Psoas muscle (tissue), 7 donors: ENCODE measurements at regions not wholly inside any gene's neighbourhood (a gene's known extent, or its start where the extent isn't known, plus 50 kb on each side); places are given as distances from the start of the nearest gene placed in this dataset.

ENCODE experiments used
- ATAC-seq, 4 donors: fragments of 200-7000 bp; cut with Tn5 transposase; one replicate each; pipeline ENCODE4 v1.9.1; 2020; ENCODE audit warnings: moderate library complexity in 3 of 4, mild to moderate bottlenecking in 2 of 4
- DNase-seq, 2 donors: peaks; one replicate each; pipeline ENCODE4 v3.0.0-alpha.2; 2020
- H3K27ac ChIP-seq: fragments of 200-600 bp; one replicate; pipeline ENCODE4 v1.8.0; 2022
- H3K27me3 ChIP-seq, 3 donors: fragments of 200-600 bp in 1 of 3; one replicate each; pipeline versions ENCODE4 v1.6.1 to v1.8.0; 2013 to 2022; ENCODE audit warnings: low read length in 2 of 3, mild to moderate bottlenecking in 2 of 3, moderate library complexity in 1 of 3; ENCODE audit not compliant: insufficient read depth in 3 of 3
- H3K36me3 ChIP-seq, 2 donors: fragments of 200-600 bp in 1 of 2; one replicate each; pipeline versions ENCODE4 v1.6.1 to v1.8.0; 2013 to 2022; ENCODE audit warnings: low read depth in 1 of 2, mild to moderate bottlenecking in 1 of 2, moderate library complexity in 1 of 2; ENCODE audit not compliant: insufficient read depth in 1 of 2
- H3K4me1 ChIP-seq: fragments of 200-600 bp; one replicate; pipeline ENCODE4 v1.8.0; 2022
- H3K4me3 ChIP-seq: fragments of 200-600 bp; one replicate; pipeline ENCODE4 v1.8.0; 2022; ENCODE audit warnings: mild to moderate bottlenecking
- H3K9me3 ChIP-seq: fragments of 200-600 bp; one replicate; pipeline ENCODE4 v1.8.0; 2022
- WGBS, 3 donors: extraction: QIAGEN DNeasy Blood & Tissue Kit; methylation state at CpG; one replicate each; pipeline versions ENCODE4 v1.1.6 to v1.1.7; 2013; 5-methylcytosine and 5-hydroxymethylcytosine counted together
- intact Hi-C, 2 donors: fragments of 100-400 bp; cut with DNase I; formaldehyde crosslinking; loops; one replicate each; pipeline versions ENCODE4 v1.11.0 to v1.14.2; 2022
- TF ChIP-seq, protein P1 (sequence below): fragments of 200-600 bp; IDR thresholded peaks from one replicate; pipeline ENCODE4 v1.8.0; 2022; ENCODE audit warnings: antibody characterized with exemption
- donor health status: healthy with polysubstance abuse.
- donor health status: DM: no; HTN: no; CAD: no; lungs with moderate emphysema.
- donor health status: Bipolar disorder and iron deficiency.
- donor health status: healthy.
- donor health status: DM: yes; HTN: yes; CAD: no.
- donor health status: DM: no; HTN: no; CAD: no.
- donor health status: DM: yes; HTN: yes; CAD: no.

DNA sequence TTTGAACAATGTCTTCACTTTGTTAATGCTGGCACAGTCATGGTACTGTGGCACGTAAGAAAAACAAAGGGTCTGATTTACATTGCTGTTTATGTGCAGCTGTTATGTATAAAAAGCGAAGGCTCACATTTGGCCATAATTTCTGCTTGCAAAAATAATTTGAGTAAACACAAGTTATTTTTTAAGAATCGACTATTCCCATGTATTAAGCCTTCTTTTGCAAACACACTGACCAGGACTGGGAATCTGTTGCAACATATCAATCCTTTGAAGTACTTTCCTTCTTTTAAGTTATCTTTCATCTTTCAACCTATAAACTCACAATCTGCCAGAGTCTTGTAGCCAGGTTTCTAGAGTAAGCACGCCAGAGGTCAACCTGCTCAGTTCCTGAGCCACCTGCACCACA lies 145.4 kb upstream of the BMP4 start:
- no peak for DNase-seq
- TF ChIP-seq, protein P1, sequence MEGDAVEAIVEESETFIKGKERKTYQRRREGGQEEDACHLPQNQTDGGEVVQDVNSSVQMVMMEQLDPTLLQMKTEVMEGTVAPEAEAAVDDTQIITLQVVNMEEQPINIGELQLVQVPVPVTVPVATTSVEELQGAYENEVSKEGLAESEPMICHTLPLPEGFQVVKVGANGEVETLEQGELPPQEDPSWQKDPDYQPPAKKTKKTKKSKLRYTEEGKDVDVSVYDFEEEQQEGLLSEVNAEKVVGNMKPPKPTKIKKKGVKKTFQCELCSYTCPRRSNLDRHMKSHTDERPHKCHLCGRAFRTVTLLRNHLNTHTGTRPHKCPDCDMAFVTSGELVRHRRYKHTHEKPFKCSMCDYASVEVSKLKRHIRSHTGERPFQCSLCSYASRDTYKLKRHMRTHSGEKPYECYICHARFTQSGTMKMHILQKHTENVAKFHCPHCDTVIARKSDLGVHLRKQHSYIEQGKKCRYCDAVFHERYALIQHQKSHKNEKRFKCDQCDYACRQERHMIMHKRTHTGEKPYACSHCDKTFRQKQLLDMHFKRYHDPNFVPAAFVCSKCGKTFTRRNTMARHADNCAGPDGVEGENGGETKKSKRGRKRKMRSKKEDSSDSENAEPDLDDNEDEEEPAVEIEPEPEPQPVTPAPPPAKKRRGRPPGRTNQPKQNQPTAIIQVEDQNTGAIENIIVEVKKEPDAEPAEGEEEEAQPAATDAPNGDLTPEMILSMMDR = no peak
- intact Hi-C loops = no loop called here
- Histone ChIP-seq H3K4me1 (no peaks in the 10 kb centered on the region), H3K36me3 (no peaks in the 10 kb centered on the region), H3K27me3 (no peaks in the 10 kb centered on the region), H3K9me3 (no peaks in the 10 kb centered on the region), H3K27ac (no peak overlapping the region), H3K4me3 (no peak overlapping the region)
- ATAC-seq = no peak
- WGBS, 3 donors = 73 to 78% (median 78%) methylated on average over 4 of the region's 4 CpGs

DNA sequence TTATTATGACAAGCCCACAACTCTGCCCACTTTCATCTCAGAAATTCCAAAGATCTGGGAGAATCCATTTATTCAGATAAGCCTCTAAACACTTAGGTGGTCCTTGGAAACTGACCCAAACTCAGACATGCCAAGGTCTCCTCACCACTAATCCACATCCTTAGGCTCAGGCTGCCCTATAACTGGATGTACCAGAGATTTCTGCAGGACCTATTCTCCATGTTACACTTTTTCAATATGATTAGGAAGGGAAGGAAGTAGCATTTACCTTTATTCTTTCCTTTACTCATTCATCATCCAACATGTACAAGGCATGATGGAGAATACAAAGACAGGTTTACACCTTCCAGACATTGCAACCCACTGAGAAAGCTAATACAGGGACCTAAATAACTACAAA lies 145.9 kb upstream of the BMP4 start:
- Histone ChIP-seq H3K36me3 (no peaks in the 10 kb centered on the region), H3K27me3 (no peaks in the 10 kb centered on the region), H3K4me1 (no peaks in the 10 kb centered on the region), H3K27ac (no peak overlapping the region), H3K9me3 (no peaks in the 10 kb centered on the region), H3K4me3 (no peak overlapping the region)
- ATAC-seq (no peak), DNase-seq (no peak)
- intact Hi-C loops = no loop called here
- TF ChIP-seq, protein P1 = no peak

DNA sequence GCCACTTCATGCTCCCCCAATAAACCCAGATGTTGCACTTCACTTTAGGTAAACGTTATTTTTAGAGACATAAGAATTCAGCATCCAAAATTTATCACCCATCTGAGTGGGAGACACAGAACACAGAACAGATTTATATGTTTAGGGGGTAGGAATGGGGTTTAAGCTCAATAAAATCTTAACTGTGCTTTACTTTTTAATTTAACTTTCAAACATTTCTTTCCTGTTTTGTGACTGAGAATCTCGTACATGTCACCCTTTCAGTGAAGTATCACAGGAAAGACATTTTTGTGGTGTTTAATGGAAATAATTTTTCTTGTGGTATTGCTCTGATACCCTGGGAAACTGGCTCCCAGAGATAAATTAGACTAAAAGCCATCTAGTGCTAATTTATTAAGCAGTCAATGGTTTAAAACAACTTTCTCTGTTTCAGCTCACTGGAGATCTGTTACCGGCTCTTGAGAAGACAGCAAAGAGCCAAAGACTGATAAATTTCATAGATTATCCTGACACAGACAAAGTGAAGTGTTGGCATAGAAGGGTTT lies 148.0 kb upstream of the BMP4 start:
- no peak overlapping the region for H3K4me3 ChIP-seq
- DNase-seq (no peak), ATAC-seq (no peak)
- no peak overlapping the region for H3K27ac ChIP-seq
- no peaks in the 10 kb centered on the region for H3K9me3 ChIP-seq
- TF ChIP-seq, protein P1 = no peak
- WGBS, 3 donors = 64 to 77% (median 67%) methylated on average over 3 of the region's 3 CpGs
- no peaks in the 10 kb centered on the region for H3K27me3 ChIP-seq
- no peaks in the 10 kb centered on the region for H3K4me1 ChIP-seq
- H3K36me3 ChIP-seq = no peaks in the 10 kb centered on the region
- intact Hi-C loops = no loop called here

DNA sequence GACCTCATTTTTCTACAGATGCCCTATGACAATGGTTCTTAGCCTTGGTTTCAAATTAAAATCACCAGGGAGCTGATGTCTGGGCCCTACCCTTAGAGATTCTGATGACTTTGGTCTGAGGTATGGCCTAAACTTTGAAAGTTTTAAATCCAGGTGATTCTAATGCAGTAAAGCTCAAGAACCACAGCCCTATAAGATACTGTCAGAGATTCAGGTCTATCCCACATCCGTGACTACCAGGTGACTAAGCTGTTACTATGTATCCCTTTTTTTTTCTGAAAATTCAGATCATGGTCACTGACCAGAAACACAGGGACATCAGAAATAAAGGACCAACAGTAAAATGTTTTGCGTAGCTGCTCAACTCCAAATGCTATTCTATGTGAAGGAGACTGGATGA lies 148.8 kb upstream of the BMP4 start:
- whole genome bisulfite sequencing, 3 donors = 95 to 100% (median 98%) methylated on average over 2 of the region's 2 CpGs
- H3K27ac ChIP-seq = no peak overlapping the region
- TF ChIP-seq, protein P1 = no peak
- DNase-seq (no peak), ATAC-seq (no peak)
- intact Hi-C loops = no loop called here
- H3K36me3 ChIP-seq = no peaks in the 10 kb centered on the region
- no peaks in the 10 kb centered on the region for H3K9me3 ChIP-seq
- H3K27me3 ChIP-seq = no peaks in the 10 kb centered on the region
- H3K4me1 ChIP-seq = no peaks in the 10 kb centered on the region
- no peak overlapping the region for H3K4me3 ChIP-seq

DNA sequence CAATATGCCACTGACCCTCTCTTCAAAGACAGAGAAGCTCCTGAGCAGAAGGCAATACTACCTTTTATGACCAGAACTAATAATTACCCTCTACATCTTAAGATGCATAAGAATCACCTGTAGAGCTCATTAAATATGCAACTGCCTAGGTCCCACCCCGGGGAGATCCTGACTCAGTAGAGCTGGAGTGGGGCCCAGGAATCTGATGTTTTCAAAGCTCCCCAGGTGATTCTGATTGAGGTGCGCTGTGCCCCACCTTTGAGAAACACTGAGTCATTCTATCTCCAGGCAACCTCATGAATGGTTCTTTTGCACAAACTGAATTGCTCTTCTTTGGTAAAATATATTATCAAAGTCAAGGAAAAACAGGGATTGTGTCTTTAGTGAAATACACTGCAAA lies 149.3 kb upstream of the BMP4 start:
- no peaks in the 10 kb centered on the region for H3K4me1 ChIP-seq
- H3K27me3 ChIP-seq = no peaks in the 10 kb centered on the region
- DNase-seq (no peak), ATAC-seq (no peak)
- no peak overlapping the region for H3K27ac ChIP-seq
- H3K4me3 ChIP-seq = no peak overlapping the region
- TF ChIP-seq, protein P1 = no peak
- intact Hi-C loops = no loop called here
- H3K9me3 ChIP-seq = no peaks in the 10 kb centered on the region
- no peaks in the 10 kb centered on the region for H3K36me3 ChIP-seq
- WGBS, 3 donors = 71 to 77% (median 72%) methylated on average over 2 of the region's 2 CpGs
